ENCODE measurements at regions not wholly inside any gene's neighbourhood (a gene's known extent, or its start where the extent isn't known, plus 50 kb on each side); places are given as distances from the start of the nearest gene placed in this dataset.

DNA sequence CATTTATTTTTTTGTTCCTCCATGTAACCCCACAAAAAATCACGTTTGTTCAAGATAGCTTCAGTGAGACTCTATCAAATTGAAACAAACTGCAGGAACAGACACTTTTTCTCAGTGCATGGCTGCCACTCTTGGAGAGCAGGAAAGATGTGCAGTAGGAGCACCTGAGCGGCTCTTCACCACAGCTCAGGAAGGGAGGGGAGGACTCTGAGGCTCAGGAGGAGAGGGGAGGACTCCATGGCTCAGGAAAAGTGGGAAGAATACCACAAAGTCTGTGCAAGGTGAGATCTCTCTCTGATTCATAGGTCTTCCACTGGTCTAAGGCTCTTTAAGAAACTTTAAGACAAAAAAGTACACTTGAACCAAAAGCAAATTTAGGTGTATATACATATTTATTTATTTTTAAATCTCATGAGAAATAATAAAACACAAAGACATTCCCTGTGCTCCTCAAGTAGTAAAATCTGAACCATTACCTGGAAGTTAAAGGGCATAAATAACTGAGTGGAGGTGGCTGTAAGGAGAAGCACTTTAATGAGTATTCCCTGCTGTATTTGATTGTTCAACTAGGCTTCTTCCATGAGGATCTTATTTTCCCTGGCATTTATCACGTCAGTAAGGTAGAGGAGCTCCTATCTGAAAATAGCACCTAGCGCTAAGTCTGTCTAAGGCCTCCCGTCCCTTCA, 69.2 kb upstream of the CCN6 start:
- DNase-seq (ENCODE audit: low read depth in 3 of 3, low spot score in 1 of 3) = no peak

DNA sequence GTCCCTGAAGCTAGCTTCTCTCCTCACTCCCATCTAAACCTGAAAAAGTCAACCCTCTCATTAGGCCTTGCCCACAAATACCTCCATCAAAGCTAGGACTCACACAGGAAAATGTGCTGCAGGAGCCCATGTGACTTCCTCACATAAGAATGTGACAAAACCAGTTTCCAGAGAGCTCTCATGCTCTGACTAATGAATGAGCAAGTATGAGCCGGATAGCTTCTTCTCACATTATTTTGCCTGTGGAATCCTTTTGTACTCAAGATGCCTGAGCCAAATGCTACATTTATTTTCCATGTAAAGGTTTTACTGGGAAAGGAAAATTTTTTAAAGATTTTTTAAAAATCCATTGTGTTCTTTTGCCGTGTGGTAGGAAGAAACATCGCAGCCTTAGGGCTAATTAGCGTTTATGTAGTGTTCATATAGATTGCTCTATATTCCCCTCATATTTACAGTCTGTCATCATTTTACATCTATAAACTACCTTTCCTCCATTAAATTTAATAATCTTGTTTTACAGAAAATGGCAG, 68.6 kb upstream of the CCN6 start:
- no peak for DNase-seq (ENCODE audit: low read depth in 3 of 3, low spot score in 1 of 3)

GRCh38 chr6:111986651-111987050, 67.3 kb upstream of the CCN6 start:
- DNase-seq (ENCODE audit: low read depth in 3 of 3, low spot score in 1 of 3) = no peak

DNA sequence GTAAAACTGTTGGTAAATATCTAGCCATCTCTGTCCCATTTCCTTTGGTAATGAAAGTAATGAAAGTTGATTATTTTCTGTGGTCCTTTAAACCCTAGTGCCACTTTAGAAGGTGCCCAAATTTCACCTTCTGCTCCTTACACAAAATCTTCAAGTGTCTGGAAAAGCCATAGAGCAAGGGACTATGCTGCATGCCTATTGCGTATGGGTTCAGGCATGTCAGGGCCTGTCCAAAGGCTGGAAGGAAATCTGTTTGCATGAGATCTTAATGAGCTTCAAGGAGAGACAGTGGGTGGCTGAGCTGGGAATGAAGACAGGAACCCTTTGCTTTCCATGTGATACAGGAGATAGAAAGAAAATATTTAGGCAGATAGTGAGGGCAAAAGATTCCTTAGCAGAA, 66.6 kb upstream of the CCN6 start:
- no peak for DNase-seq (ENCODE audit: low read depth in 3 of 3, low spot score in 1 of 3)

- no peak for DNase-seq (ENCODE audit: low read depth in 3 of 3, low spot score in 1 of 3)
Measured at GRCh38 chr6:111988926-111989325, 65.0 kb upstream of the CCN6 start.

DNA sequence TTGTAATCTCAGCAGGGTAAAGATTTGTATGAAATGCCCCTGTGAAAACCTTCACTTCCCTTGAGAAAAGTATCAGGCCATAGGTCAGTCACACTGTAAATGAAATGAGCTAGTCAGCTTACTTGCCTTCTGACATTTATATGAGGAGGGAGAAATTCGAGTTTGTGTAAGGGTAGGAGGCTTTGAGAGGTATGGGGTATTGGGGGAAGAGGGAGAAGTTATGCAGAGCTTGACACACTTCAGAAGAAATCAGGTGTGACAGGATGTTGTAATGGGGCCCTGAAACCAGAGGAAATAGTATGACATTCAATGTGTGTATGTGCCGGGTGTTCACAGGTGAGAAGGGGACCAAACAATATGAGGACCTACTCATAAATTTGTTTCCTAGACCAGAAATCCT, 64.2 kb upstream of the CCN6 start:
- DNase-seq (ENCODE audit: low read depth in 3 of 3, low spot score in 1 of 3) = no peak

GRCh38 chr6:111990214-111990613, 63.7 kb upstream of the CCN6 start:
- no peak for DNase-seq (ENCODE audit: low read depth in 3 of 3, low spot score in 1 of 3)

DNA sequence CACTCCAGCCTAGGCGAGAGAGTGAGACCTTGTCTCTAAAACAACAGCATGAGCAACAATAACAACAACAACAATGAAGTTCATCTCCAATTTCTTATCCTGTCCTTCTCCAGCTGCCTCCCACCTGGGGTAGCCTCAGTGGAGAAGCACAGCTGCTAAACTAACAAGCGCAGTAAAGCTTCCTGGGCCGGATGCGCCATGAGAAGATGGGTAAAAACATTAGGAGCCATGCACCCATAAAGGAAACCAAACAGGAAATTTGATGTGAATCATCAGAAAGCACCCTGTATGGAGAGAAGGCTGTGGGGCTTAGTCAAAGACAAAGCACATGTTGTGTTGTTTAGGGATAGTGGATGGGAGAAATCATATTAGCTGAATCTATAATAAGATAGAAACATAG, 61.1 kb upstream of the CCN6 start:
- DNase-seq (ENCODE audit: low read depth in 3 of 3, low spot score in 1 of 3) = peak in 1 of 3 donors; percentile 33

DNA sequence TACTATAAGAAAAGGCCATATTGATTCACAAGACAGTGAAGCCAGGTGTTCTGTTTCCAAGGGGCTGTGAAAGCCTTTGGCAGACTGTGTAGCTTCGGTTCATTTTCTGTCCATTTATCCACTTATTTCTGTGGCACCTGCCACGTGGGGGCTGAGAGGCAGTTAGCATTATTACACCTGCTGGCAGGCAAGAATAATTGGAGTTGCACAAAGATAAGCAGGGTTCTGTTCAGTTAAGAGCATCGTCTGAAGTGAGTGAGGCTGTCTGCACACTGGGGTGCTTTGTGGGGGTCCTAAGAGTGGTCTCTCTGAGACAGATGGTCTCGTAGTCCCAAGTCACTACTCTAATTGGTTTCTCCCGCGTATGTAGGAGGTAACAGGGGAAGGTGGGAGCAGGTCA, 60.6 kb upstream of the CCN6 start:
- no peak for DNase-seq (ENCODE audit: low read depth in 3 of 3, low spot score in 1 of 3)

GRCh38 chr6:111994791-111995190, 59.1 kb upstream of the CCN6 start:
- no peak for DNase-seq (ENCODE audit: low read depth in 3 of 3, low spot score in 1 of 3)

GRCh38 chr6:111995404-111995803, 58.5 kb upstream of the CCN6 start:
- no peak for DNase-seq (ENCODE audit: low read depth in 3 of 3, low spot score in 1 of 3)

- no peak for DNase-seq (ENCODE audit: low read depth in 3 of 3, low spot score in 1 of 3)
Measured at GRCh38 chr6:111996144-111996865, 57.6 kb upstream of the CCN6 start.

DNA sequence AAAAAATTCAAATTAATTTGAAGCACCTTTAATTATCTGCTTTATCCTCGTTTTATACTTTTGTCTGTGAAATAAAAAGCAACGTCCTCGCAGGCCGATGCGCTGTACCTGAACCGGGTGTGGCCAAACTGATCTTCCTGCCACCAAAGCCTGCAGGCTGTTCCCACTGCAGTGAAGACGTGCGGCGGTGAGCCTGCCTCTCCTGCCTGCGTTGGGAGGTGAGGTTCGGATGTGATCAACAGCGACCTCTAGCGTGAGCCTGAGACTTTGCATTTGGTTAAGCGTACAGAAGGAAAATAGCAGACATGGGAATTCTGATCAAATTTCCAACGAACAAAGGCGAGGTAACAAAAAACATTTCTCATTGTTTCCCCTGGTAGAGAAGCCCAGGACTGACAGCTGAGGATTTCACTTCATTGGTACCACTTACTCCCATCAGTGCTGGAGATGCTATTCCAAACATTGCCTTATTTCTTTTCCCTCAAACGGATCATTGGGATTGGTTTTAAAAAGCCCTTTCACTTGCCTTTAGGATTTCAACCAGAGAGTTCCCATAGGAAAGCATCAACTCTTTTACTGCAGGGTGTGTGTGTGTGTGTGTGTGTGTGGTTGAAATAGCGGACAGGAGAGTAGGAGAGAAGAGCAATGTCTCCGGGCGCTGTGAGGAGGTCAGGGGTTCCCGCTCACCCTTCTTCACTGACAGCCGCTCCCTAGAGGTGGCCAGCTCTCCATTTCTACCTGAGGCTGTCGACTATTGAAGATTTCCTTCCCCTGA, 56.6 kb upstream of the CCN6 start:
- DNase-seq (ENCODE audit: low read depth in 3 of 3, low spot score in 1 of 3) = peak; percentile 54 to 69 (median 66)

DNA sequence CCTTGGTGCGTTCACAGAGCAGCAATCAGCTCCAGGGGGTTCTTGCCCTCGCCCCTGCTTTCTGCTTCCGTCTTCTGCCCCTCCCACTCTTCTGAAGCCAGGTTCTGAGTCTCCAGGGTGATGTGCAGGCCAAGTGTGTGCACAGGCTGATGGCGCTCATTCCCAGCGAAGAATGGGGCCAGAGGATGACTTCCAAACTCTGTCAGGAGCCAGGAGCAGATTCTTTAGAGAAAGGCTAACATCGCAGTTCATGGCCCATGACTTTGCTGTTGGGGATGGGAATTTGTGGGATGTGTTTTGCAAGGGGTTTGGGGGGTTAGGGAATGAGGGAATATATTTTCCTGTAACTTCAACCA, 56.1 kb upstream of the CCN6 start:
- no peak for DNase-seq (ENCODE audit: low read depth in 3 of 3, low spot score in 1 of 3)

GRCh38 chr6:112002307-112002706, 51.6 kb upstream of the CCN6 start:
- no peak for DNase-seq (ENCODE audit: low read depth in 3 of 3, low spot score in 1 of 3)

Measured in stimulated activated CD4-positive, alpha-beta T cell treated with anti-CD3 and anti-CD28 coated beads, TNF-alpha, amount 100 ng/mL, for 1 hour (primary cell).